HG03135 (cell line): ENCODE measurements at regions not wholly inside any gene's neighbourhood (a gene's known extent, or its start where the extent isn't known, plus 50 kb on each side); places are given as distances from the start of the nearest gene placed in this dataset.
A peak's percentile ranks its signal among the peaks of the same experiment; 100 is the strongest.

Source experiments
- ATAC-seq: cut with Tn5 transposase; IDR thresholded peaks from one replicate; pipeline ENCODE4 v1.9.1; 2021; ENCODE audit warnings: mild to moderate bottlenecking, moderate library complexity; ENCODE audit not compliant: unreplicated experiment

- ATAC-seq, result no peak
These were observed 107.4 kb upstream of the CLDN10 start for GRCh38 chr13:95445131-95445530.

- ATAC-seq, result no peak
These were observed 104.7 kb upstream of the CLDN10 start for GRCh38 chr13:95447814-95448213.

GRCh38 chr13:95451656-95452055 is 100.9 kb upstream of the CLDN10 start:
- no peak for ATAC-seq

- ATAC-seq, result no peak
These were observed 100.1 kb upstream of the CLDN10 start for GRCh38 chr13:95452375-95452774.

GRCh38 chr13:95455782-95456181 is 96.7 kb upstream of the CLDN10 start:
- ATAC-seq, result no peak

- ATAC-seq, result peak; percentile 6
These were observed 95.7 kb upstream of the CLDN10 start for GRCh38 chr13:95456815-95457214.

- peak; percentile 99 for ATAC-seq
These were observed 95.2 kb upstream of the CLDN10 start for GRCh38 chr13:95457294-95457693.

- no peak for ATAC-seq
These were observed 89.7 kb upstream of the CLDN10 start for GRCh38 chr13:95462801-95463200.

- ATAC-seq, result no peak
These were observed 89.0 kb upstream of the CLDN10 start for GRCh38 chr13:95463531-95463930.

- ATAC-seq, result no peak
These were observed 81.8 kb upstream of the CLDN10 start for GRCh38 chr13:95470574-95471366.

GRCh38 chr13:95471960-95472359 is 80.6 kb upstream of the CLDN10 start:
- ATAC-seq, result no peak

GRCh38 chr13:95474992-95475391 is 77.5 kb upstream of the CLDN10 start:
- no peak for ATAC-seq

GRCh38 chr13:95477187-95477586 is 75.3 kb upstream of the CLDN10 start:
- ATAC-seq, result no peak

- ATAC-seq, result no peak
These were observed 72.8 kb upstream of the CLDN10 start for GRCh38 chr13:95479731-95480130.

GRCh38 chr13:95480131-95480545 is 72.4 kb upstream of the CLDN10 start:
- peak; percentile 46 for ATAC-seq

GRCh38 chr13:95480791-95481780 is 71.4 kb upstream of the CLDN10 start:
- no peak for ATAC-seq

GRCh38 chr13:95484052-95484451 is 68.5 kb upstream of the CLDN10 start:
- ATAC-seq, result no peak

- no peak for ATAC-seq
These were observed 67.4 kb upstream of the CLDN10 start for GRCh38 chr13:95485045-95485517.

- no peak for ATAC-seq
These were observed 66.9 kb upstream of the CLDN10 start for GRCh38 chr13:95485518-95486144.

GRCh38 chr13:95492044-95492801 is 60.3 kb upstream of the CLDN10 start:
- no peak for ATAC-seq
